HG03520 (cell line): ENCODE measurements at regions not wholly inside any gene's neighbourhood (a gene's known extent, or its start where the extent isn't known, plus 50 kb on each side); places are given as distances from the start of the nearest gene placed in this dataset.
"Not testable (repeated sequence)": the region's sequence is repeated elsewhere in the genome, so short reads cannot be mapped to it uniquely, and the experiment has no call there.

Source experiments
- ATAC-seq: cut with Tn5 transposase; IDR thresholded peaks from one replicate; pipeline ENCODE4 v1.9.1; 2021; ENCODE audit warnings: mild to moderate bottlenecking, moderate library complexity; ENCODE audit not compliant: unreplicated experiment

DNA sequence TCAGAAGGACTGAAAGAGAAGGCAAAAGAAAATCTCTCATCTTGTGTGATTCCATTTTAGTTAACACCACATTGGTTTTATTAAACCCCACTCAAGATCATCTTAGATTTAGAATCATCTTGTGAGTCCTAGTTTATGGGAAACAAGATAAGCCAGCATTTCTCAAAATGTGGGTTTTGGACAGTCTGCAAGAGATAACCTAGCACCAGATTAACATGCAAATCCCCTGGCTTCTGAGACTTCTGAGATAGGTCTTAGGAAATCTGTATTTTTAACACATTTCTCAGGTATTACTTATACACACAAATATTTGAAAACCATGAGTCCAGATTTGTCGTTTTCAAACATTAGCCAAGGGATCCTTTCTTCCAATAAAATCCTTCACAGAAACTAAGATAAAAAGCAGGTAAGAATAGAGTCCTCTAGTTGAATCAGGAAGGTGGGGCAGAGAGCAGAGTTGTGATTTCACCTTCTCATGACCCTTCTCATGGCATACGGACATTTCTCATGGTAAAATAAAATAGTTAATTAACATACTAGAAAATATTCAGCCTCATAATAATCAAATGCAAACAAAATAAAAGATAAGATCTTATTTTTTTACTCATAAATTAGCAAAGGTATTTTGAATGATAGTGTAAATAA lies 287.2 kb upstream of the FN1 start:
- ATAC-seq = no peak

DNA sequence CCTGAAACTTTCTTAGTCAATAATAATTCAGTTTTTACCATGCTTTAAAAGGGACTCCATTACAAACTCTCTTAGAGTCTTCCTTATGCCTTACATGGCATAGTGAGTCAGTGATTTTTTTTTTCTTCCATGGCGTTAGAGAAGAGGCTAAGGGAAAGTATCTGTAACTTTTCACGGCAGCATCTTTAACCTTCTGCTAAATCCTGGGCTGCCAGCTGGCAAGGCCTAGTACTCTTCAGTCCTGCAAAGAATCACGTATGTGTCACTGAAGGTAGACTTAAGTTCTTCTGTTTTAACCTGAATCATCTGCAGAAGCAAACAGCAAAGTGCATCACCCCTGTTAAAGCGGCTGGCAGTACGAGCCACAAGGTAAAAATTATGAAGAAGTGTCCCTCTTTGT lies 286.3 kb upstream of the FN1 start:
- no peak for ATAC-seq

DNA sequence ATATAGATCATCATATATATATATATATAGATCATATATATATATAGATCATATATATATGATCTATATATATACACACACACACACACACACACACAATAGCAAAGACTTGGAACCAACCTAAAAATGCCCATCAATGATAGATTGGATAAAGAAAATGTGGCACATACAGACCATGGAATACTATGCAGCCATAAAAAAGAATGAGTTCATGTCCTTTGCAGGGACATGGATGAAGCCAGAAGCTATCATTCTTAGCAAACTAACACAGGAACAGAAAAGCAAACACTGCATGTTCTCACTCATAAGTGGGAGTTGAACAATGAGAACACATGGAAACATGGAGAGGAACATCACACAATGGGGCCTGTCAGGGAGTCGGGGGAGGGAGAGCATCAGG lies 285.6 kb upstream of the FN1 start:
- not testable (repeated sequence) for ATAC-seq

DNA sequence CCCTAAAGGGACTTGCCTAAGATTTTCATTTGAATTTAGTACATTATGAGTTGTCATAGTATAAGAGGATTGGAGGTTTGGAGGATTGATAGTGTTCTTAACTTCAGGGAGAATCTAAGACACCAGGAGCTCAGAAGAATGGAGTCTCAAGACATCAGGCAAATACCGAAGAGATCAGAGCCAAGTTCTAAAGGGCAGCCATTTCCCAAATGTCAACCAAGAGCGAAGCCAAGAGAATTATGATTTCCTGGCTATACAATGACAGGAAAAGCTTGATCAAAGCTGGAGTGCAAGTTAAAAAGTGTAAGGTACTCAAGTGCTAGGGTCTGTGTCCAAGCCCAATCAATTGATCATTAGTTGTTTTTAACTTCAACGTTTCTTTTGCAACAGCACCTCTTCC lies 283.0 kb upstream of the FN1 start:
- no peak for ATAC-seq

DNA sequence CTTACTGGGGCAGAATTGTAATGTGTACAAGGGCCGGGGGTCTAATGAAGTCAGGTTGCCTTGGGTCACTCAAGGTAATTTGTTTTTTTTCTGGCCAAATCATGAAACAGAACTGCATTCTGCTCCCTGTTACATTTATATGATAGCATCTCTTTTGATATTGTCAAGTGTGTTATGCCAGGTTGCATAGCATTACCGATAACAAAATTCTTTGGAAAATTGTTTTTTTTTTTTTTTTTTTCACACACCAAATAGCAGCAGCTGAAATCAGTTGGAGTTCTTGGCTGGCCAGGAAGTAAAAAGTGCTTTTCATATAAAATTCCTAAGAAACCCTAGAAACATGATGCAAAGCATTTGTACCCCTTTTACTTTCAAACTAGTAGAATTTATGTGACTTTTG lies 282.6 kb upstream of the FN1 start:
- no peak for ATAC-seq

DNA sequence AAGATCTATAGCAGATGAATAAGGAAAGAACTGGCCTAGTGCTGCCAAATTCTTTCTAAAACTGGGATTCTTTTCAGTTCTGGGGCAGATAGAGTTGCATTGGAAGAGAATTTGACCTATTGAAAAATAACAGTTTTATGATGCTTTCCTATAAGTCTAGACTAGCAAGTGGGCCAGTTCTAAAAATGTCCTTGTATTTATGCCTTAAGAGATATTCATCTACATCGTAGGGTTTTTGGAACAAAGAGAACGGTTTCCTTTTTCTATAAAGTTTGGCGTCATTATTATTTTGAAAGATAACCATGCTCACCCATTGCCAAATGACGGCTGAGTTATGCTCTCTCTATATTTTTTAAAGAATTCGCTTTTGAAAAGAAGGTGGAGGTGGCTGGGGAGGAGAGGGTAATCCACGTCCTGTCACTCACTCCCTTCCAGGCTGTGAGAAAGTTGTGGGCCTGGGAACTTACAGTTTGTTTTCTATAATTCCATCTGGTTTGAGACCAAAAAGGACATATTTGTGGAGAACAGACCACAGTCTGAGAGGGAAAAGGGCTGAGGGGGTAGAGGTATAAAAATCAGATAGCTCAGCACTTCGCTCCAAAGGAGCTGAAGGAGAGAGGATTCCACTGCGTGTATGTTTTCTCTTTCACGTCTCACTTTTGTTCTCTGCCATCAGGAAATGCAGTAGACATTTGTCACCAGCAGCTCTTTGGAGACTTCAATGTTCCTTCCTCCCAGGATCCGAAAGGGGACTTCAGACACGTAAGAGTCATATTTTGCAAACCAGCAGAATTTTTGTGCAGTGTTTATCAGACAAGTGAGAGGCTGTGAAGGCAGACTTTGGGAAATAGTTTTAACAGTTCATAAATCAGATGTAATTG lies 281.9 kb upstream of the FN1 start:
- ATAC-seq = no peak

DNA sequence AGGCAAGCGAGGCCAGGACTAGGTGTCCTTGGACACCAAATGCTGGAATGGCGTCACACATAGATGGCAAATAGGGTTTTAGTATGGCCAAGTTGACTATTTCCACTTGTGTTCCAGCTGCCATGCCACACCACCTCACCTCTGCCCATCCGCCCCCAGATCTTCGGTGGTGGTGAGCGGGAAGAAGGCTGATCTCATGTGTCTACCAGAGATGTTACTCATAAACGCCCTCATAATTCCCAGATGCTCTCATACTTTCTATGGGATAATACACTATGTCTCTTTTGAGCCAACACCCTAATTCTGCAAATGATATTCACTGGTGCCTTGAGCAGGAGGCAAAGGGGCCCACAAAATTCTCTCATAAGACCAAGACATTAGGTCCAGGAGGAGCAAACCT lies 281.1 kb upstream of the FN1 start:
- ATAC-seq = no peak

DNA sequence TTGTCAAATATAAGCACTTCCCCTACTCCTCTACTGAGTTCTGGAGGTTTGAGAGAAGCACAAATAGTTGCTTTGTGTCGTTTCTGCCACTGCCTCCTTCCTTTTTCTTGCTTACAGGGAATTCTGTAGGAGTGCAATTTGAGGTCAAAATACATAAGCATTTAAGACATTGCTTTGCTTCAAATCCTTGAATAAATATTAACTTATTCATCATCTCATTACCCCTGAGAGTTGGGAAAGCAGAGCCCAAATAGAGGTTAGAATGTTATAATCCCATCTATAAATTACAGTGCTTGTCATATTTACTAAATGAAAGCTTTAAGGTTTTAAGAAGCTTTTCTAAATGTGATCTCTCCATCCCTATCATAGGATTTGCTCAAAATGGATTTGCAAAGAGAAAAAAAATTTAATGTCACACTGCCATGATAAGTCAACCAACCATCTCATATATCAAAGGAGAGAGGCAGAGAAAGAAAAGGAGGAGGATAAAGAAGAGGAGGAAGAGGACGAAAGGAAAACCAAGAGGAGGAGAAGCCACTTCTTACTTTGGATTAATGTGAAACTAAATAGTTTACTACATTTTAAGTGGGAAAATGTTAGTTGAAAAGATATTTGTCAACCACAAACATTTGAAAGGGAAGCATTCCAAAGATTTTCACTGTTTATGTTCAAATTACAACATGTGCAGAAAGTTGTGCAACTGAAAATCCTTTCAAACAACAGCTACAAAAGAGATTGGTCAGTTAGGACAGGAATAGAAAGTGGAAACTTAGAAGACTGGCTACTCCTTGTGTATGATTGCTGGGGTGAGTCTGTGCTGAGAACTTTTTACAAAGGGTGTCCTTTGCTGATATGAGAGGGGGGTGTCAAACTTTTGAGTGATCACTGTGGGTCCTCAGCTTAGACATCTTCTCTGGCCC lies 277.3 kb upstream of the FN1 start:
- no peak for ATAC-seq

DNA sequence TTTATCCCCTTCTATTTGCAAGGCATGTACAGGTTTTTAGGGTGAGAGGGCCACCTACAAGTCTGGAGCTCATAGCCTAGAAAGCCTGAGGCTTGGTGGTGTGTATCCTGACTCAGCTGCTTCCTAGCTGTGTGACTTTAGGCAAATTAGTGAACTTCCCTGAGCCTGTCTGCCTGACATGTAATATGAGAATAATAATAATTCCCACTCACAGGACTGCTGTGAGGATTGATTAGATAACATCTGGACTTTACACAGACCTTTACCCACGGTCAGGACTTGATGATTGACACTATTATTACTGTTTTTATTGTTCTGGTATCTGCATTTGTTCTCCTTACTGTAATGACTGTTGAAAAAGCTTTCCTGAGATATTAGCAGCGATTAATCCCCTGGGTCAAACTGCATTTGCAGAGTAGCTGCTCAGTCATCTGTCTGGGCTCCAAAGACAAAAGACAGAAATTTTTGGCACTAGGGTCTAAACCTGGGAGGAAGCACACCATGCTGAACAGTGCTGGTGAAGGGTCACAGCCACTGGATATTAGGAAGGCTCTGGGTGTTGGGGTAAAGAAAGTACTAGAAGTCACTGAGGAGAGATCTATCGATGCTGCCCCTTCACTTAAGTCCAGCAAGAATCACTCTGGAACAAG lies 276.5 kb upstream of the FN1 start:
- no peak for ATAC-seq

DNA sequence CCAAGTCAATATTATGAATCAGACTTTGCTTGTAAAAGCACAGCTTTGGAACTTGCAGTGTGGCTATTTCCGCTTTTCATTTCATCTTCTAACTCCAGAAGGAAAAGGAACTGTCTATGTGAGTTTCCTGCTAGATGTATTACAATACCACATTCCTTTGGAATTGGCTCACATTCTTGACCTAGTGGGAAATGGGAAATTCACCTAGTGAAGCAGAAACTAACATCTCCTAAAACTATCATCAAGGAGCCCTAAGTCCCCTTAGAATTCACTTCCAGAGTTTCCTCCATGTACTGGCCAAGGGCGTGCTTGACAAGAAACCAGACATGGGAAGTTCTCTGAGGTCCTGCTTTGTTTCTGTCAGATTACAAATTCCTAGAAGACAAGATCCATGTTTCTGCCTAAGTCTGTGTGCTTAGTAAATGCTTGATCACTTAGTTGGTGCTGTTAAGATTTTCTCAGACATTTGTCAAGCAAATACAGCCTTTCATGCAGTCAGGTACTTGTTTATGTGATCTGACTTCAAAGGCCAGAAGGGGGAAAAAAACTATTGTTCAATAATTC lies 275.7 kb upstream of the FN1 start:
- ATAC-seq = no peak

DNA sequence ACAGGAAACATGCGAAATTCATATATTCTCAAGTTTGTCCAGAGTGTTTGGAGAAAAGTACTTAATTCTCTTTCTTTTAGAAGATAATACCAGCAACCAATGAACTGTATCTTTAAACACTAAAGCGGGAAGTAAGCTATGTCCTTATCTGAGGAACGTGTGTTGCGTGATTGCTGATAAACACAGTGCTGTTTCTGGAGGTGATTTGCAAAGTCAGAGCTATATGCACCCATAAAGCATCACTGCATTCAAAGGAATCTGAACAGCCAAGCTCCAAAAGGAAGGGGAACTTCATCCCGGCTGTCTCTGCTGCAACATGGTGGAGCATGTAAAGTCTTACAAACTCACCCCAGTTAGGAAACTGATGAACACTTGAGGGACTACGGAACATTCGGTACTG lies 271.7 kb upstream of the FN1 start:
- ATAC-seq = no peak

DNA sequence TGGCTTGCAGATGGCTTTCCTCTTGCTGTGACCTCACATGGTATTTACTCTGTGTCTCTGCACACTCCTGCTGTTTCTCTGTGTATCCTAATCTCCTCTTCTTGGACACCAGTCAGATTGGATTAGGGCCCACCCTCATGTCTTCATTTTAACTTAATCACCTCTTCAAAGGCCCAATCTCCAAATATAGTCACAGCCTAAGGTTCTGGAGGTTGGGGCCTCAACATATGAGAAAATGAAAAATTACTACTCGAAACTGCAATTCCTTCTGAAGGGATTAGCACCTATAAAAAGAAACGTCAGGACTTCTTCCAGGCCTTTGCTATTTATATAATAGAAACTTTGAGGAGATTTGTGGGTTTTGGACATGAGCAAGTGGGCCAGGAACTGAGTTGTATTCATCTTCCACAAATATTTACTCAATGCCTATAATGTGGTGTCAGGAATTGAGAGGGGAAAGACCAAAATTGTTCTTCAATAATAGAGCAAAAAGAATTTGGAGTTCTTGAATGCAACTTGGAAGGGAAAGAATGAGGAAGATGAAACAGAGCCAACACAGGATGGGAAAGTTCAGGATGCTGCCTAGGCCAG lies 270.0 kb upstream of the FN1 start:
- ATAC-seq = no peak

DNA sequence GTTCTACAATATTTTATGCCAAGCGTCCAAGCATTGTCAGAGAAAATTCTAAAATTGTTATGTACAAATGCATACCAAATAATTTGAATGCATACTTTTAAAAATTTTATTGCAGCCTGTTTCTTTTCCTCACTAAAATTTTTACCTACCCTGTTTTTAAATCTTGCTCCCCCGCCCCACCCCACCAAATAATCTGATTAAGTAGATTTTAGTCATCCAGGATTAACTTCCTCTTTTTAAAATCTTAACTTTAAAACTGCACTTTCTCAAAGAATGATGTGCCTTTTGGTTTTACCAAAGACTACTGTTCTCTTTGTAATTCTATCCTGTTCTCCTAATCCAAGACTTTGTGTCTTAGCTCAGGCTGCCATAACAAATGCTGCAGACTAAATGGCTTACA lies 269.4 kb upstream of the FN1 start:
- no peak for ATAC-seq

DNA sequence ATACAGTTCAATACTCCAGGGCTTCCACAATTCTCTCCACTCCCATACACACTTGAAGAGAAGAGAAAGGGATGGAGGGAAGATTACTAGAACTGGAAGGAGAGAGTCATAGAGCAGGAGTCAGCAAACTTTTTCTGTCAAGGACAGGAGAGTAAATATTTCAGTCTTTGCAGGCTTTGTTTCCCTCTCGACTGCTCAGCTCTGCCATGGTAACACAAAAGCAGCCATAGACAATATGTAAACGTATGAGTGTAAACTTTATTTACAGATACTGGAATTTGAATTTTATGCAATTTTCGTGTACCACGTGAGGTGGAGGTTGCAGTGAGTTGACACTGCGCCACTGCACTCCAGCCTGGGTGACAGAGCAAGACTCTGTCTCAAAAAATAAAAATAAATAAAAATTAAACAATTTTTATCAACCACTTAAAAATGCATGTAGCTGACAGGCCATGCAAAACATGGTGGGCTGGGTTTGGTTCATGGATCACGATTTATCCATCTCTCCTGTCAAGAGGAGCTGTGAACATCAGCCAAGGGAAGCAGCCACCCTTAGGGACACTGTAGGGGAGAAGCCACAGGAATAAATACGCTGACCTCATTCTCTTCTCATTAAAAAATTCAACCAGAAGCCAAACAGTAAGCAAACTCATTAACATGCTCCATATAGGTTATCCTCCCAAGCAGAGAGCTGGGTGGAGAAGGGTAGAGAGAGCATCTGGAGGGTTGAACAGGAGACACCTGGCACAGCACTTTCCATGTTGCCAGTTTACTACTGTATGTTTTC lies 266.4 kb upstream of the FN1 start:
- ATAC-seq = no peak

DNA sequence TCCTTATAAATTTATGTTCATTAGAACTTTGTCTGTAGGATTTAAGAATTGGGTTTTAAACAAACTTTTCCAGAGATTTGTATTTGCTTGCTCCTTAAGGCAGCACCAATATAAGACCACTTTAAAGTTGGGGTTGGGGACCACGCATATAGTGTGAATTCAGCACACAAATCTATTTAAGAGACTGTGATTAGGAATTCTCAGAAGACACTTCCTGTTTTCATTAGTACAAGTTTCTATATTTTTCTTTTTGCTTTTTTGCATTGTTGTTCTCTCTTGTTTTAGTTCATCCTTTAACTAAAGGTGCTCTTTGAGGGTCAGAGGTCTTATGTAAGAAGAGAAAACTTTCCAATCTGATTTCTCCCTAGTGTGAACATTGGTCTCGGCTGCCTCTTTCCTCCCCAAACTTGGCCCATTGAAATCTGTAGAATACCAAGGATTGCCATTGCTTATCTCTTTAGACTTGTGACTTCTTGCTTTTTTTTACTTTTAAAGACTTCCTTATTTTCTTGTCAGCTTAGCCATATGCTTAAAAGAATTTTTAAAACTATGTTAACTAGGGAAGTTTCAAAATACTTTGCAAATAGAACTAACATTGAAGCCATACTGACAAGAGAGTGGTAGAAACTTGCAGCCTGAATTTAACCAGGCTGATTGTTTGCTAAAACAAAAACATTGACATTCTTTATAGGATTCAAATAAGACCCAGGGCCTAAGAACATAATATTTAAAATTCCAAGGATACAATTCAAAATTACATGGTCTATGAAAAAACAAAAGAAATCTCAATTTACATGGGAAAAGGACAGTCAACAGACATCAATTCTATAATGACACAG lies 264.1 kb upstream of the FN1 start:
- ATAC-seq = no peak

DNA sequence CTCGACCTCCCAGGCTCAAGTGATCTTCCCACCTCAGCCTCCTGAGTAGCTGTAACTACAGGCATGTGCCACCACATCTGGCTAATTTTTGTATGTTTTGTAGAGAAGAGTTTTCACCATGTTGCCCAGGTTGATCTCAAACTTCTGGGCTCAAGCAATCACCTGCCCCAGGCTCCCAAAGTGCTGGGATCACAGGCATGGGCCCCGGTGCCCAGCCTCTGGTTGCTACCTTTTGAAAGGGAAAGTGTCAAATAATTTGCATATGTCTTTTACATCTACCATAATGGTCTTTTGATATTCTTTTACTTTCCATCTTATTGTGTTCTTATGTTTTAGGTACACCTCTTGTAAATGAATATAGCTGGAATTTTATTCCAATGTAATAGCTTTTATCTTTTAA lies 263.1 kb upstream of the FN1 start:
- no peak for ATAC-seq

DNA sequence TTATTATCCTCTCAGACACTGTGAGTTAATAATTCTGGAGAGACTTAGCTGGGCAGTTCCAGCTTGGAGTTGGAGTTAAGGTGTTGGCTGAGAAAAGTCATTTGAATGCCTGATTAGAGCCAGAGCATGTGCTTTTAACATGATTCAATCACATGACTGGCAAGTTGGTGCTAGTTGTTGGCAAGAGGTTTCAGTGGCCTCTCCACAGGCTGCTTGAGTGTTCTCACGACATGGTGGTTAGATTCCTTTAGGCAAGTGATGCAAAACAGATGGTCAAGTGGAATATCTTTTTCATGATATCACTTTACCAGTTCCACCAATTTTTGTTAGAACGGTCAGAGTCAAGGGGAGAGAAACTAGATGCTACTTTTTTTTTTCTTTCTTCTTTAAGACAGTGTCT lies 262.7 kb upstream of the FN1 start:
- no peak for ATAC-seq

DNA sequence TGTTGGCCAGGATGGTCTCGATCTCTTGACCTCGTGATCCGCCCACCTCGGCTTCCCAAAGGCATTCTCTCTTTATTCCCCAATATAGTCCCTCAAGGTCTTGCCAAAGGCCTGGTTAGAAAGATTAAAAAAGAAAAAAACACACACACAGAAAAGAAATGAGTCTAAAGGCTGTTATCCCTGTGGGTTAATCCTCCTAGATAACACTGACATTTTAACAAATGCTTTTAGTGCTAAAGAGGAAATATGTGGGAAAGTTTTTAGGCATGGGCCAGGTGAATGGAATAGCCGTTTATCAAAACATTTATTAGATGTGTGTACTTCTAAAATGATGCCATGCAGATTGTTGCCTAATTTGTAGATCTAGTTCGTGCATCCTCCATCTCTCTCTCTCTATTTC lies 261.6 kb upstream of the FN1 start:
- no peak for ATAC-seq

DNA sequence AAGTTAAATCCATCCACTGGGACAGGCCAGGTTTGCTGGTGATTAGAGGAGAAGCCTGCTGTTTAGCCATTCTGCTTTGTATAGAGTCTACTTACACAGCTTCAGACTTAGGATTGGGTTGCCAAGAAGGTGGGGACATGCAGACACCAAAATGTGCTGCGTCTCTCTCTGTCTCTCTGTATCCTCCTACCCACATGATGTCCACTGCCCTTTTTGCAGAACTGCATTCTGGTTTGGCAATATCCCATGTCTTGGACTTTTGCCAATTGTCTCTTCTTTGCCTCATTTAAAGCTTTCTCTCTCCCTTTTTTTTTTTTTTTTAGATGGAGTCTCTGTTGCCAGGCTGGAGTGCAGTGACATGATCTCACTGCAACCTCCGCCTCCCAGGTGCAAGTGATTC lies 261.1 kb upstream of the FN1 start:
- ATAC-seq = no peak
